ENCODE measurements at regions not wholly inside any gene's neighbourhood (a gene's known extent, or its start where the extent isn't known, plus 50 kb on each side); places are given as distances from the start of the nearest gene placed in this dataset.

DNA sequence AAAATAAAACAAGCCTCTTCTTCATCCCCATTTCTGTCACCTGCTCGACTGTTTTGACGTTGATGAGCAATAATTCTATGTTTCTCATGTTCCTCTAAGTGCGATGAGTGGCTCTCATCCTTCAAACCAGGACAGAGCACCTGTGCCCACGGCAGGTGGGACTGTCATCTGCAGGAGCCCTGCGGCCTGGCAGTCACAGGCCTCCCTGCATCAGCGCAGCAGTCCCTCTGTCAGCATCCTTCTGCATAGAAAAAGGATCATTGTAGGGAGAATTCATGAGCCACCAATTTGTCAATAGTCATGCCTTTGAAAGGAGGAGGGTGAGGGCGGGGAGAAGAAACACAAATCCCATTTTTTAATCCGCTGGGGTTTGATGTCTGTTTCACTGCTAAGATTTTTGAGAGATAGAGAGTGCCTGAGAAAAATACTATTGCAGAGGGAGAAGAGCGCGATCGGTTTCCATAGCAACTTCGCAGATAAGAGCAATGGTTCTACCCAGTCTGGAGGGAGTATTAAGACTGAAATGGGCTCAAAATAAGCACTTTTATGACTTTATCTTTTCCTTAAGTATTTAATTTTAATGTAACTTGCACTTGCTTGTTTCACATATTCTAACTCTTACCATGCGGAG is 234.3 kb upstream of the NCKAP5 start:
- no peak for TF ChIP-seq POLR2A (IDR thresholded peaks at IDR 0.05)
- TF ChIP-seq, protein P1, sequence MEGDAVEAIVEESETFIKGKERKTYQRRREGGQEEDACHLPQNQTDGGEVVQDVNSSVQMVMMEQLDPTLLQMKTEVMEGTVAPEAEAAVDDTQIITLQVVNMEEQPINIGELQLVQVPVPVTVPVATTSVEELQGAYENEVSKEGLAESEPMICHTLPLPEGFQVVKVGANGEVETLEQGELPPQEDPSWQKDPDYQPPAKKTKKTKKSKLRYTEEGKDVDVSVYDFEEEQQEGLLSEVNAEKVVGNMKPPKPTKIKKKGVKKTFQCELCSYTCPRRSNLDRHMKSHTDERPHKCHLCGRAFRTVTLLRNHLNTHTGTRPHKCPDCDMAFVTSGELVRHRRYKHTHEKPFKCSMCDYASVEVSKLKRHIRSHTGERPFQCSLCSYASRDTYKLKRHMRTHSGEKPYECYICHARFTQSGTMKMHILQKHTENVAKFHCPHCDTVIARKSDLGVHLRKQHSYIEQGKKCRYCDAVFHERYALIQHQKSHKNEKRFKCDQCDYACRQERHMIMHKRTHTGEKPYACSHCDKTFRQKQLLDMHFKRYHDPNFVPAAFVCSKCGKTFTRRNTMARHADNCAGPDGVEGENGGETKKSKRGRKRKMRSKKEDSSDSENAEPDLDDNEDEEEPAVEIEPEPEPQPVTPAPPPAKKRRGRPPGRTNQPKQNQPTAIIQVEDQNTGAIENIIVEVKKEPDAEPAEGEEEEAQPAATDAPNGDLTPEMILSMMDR (IDR thresholded peaks at IDR 0.05): no peak

Data from right lobe of liver (tissue), 4 donors.